Fibroblast of skin of left quadriceps (primary cell): ENCODE measurements at regions not wholly inside any gene's neighbourhood (a gene's known extent, or its start where the extent isn't known, plus 50 kb on each side); places are given as distances from the start of the nearest gene placed in this dataset.
"Not testable (repeated sequence)": the region's sequence is repeated elsewhere in the genome, so short reads cannot be mapped to it uniquely, and the experiment has no call there.

Source experiments
- DNase-seq, 2 experiments: peaks; one replicate each; pipeline ENCODE4 v3.0.0-alpha.2; 2013; ENCODE audit warnings: low read depth in 2 of 2

GRCh38 chr6:20263059-20263458 lies 50.8 kb upstream of the MBOAT1 start:
- DNase-seq: no peak

GRCh38 chr6:20265842-20266241 lies 53.6 kb upstream of the MBOAT1 start:
- no peak for DNase-seq

GRCh38 chr6:20266851-20267608 lies 54.8 kb upstream of the MBOAT1 start:
- DNase-seq: no peak

GRCh38 chr6:20269181-20269580 lies 56.9 kb upstream of the MBOAT1 start:
- no peak for DNase-seq

- DNase-seq: no peak
Observed at GRCh38 chr6:20271818-20272217, 59.5 kb upstream of the MBOAT1 start.

- DNase-seq: no peak
Observed at GRCh38 chr6:20274137-20274536, 61.9 kb upstream of the MBOAT1 start.

GRCh38 chr6:20275837-20276236 lies 63.6 kb upstream of the MBOAT1 start:
- DNase-seq: not testable (repeated sequence)

- DNase-seq: not testable (repeated sequence)
Observed at GRCh38 chr6:20277724-20278123, 65.5 kb upstream of the MBOAT1 start.

GRCh38 chr6:20279051-20279450 lies 66.8 kb upstream of the MBOAT1 start:
- no peak for DNase-seq

GRCh38 chr6:20279608-20280287 lies 67.5 kb upstream of the MBOAT1 start:
- DNase-seq: no peak

- no peak for DNase-seq
Observed at GRCh38 chr6:20280288-20280621, 68.0 kb upstream of the MBOAT1 start.

GRCh38 chr6:20284672-20285071 lies 72.4 kb upstream of the MBOAT1 start:
- no peak for DNase-seq

GRCh38 chr6:20286968-20287565 lies 74.8 kb upstream of the MBOAT1 start:
- no peak for DNase-seq

GRCh38 chr6:20291764-20292580 lies 79.7 kb upstream of the MBOAT1 start:
- peak; percentile 61 for DNase-seq

- DNase-seq: no peak
Observed at GRCh38 chr6:20292905-20293304, 80.6 kb upstream of the MBOAT1 start.

- no peak for DNase-seq
Observed at GRCh38 chr6:20301256-20301655, 89.0 kb upstream of the MBOAT1 start.

- DNase-seq: no peak
Observed at GRCh38 chr6:20302168-20302567, 89.9 kb upstream of the MBOAT1 start.

- DNase-seq: peak; percentile 9
Observed at GRCh38 chr6:20302702-20303251, 90.5 kb upstream of the MBOAT1 start.

- DNase-seq: no peak
Observed at GRCh38 chr6:20306491-20306890, 94.2 kb upstream of the MBOAT1 start.

GRCh38 chr6:20309186-20309585 lies 92.5 kb upstream of the E2F3 start:
- no peak for DNase-seq

GRCh38 chr6:20310185-20310584 lies 91.5 kb upstream of the E2F3 start:
- DNase-seq: no peak

- DNase-seq: no peak
Observed at GRCh38 chr6:20312606-20313005, 89.1 kb upstream of the E2F3 start.
